GM10266 (cell line): ENCODE measurements at regions not wholly inside any gene's neighbourhood (a gene's known extent, or its start where the extent isn't known, plus 50 kb on each side); places are given as distances from the start of the nearest gene placed in this dataset.
"Not testable (repeated sequence)": the region's sequence is repeated elsewhere in the genome, so short reads cannot be mapped to it uniquely, and the experiment has no call there.

Experiments
- DNase-seq: peaks from one replicate; pipeline ENCODE4 v3.0.0; 2012; ENCODE audit errors: extremely low spot score
- CTCF ChIP-seq: IDR thresholded peaks from 2 replicates; pipeline ENCODE4 v1.5.1; 2012; ENCODE audit warnings: mild to moderate bottlenecking, low read depth; ENCODE audit not compliant: control insufficient read depth, insufficient read depth; ENCODE audit errors: missing control alignments

- no peak for TF ChIP-seq CTCF
- DNase-seq: no peak
Observed at GRCh38 chr5:2357309-2357708, 394.2 kb downstream of the IRX2 start.

- no peak for DNase-seq
- TF ChIP-seq CTCF: no peak
Observed at GRCh38 chr5:2355859-2356258, 395.6 kb downstream of the IRX2 start.

GRCh38 chr5:2353871-2354440 lies 397.5 kb downstream of the IRX2 start:
- DNase-seq: no peak
- TF ChIP-seq CTCF: no peak

- DNase-seq: no peak
- TF ChIP-seq CTCF: no peak
Observed at GRCh38 chr5:2353211-2353610, 398.3 kb downstream of the IRX2 start.

GRCh38 chr5:2352101-2352861 lies 399.2 kb downstream of the IRX2 start:
- no peak for TF ChIP-seq CTCF
- DNase-seq: no peak

- not testable (repeated sequence) for DNase-seq
Observed at GRCh38 chr5:2349768-2350167, 401.7 kb downstream of the IRX2 start.

GRCh38 chr5:2338686-2339085 lies 412.8 kb downstream of the IRX2 start:
- TF ChIP-seq CTCF: no peak

More at GRCh38 chr5:2338686-2339085, 412.8 kb downstream of the IRX2 start:
- no peak for DNase-seq
